CD4-positive, CD25-positive, alpha-beta regulatory T cell (primary cell): ENCODE measurements at regions not wholly inside any gene's neighbourhood (a gene's known extent, or its start where the extent isn't known, plus 50 kb on each side); places are given as distances from the start of the nearest gene placed in this dataset.
"Not testable (repeated sequence)": the region's sequence is repeated elsewhere in the genome, so short reads cannot be mapped to it uniquely, and the experiment has no call there.

Experiments
- ATAC-seq, 2 donors: fragments of 150-1000 bp; cut with Tn5 transposase; one replicate each; pipeline ENCODE4 v1.10.0; 2021; ENCODE audit warnings: low read depth in 2 of 2, moderate number of reproducible peaks in 2 of 2, moderate library complexity in 1 of 2
- DNase-seq, 3 donors: peaks; one replicate each; pipeline versions ENCODE4 v3.0.0 to v3.0.0-alpha.2; 2012 to 2022; ENCODE audit warnings: mixed read lengths in 1 of 3
- H3K27ac ChIP-seq: one replicate; pipeline ENCODE4 v1.7.0; 2013; ENCODE audit warnings: mild to moderate bottlenecking, low read length; ENCODE audit not compliant: insufficient read depth, poor library complexity, severe bottlenecking
- H3K27me3 ChIP-seq: one replicate; pipeline ENCODE4 v1.7.0; 2013; ENCODE audit warnings: low read length; ENCODE audit not compliant: control insufficient read depth, insufficient read depth
- H3K36me3 ChIP-seq: one replicate; pipeline ENCODE4 v1.7.0; 2013; ENCODE audit warnings: mild to moderate bottlenecking, low read length, moderate library complexity; ENCODE audit not compliant: control insufficient read depth, insufficient read depth
- H3K4me1 ChIP-seq: 2 replicates; pipeline ENCODE4 v1.7.0; 2013; ENCODE audit warnings: mild to moderate bottlenecking, low read length; ENCODE audit not compliant: insufficient read depth, control insufficient read depth, poor library complexity, severe bottlenecking
- H3K4me3 ChIP-seq: one replicate; pipeline ENCODE4 v1.7.0; 2013; ENCODE audit warnings: low read depth, mild to moderate bottlenecking, low read length, moderate library complexity
- H3K9me3 ChIP-seq, 2 experiments: 1 replicate in 1 of 2; 2 replicates in 1 of 2; pipeline ENCODE4 v1.7.0; 2013; ENCODE audit warnings: low read length in 2 of 2, mild to moderate bottlenecking in 1 of 2, moderate library complexity in 1 of 2; ENCODE audit not compliant: control insufficient read depth in 2 of 2
- H3K27ac Mint-ChIP-seq, 3 donors: one replicate each; pipeline ENCODE4 v1.8.0; 2020 to 2022; ENCODE audit warnings: mild to moderate bottlenecking in 3 of 3, mixed read lengths in 3 of 3, moderate library complexity in 2 of 3
- H3K27me3 Mint-ChIP-seq: one replicate; pipeline ENCODE4 v1.8.0; 2022; ENCODE audit warnings: mild to moderate bottlenecking, mixed read lengths
- H3K36me3 Mint-ChIP-seq: one replicate; pipeline ENCODE4 v1.8.0; 2020; ENCODE audit warnings: mixed read lengths
- H3K4me1 Mint-ChIP-seq, 4 donors: one replicate each; pipeline ENCODE4 v1.8.0; 2020 to 2022; ENCODE audit warnings: mixed read lengths in 4 of 4, mild to moderate bottlenecking in 1 of 4
- H3K4me3 Mint-ChIP-seq, 4 donors: one replicate each; pipeline ENCODE4 v1.8.0; 2020 to 2022; ENCODE audit warnings: mild to moderate bottlenecking in 4 of 4, mixed read lengths in 4 of 4, moderate library complexity in 3 of 4
- H3K9me3 Mint-ChIP-seq, 7 donors: one replicate each; pipeline ENCODE4 v1.8.0; 2020 to 2022; ENCODE audit warnings: mixed read lengths in 7 of 7, mild to moderate bottlenecking in 3 of 7, moderate library complexity in 2 of 7

- ATAC-seq (no peak), DNase-seq (no peak)
- Mint-ChIP-seq H3K9me3 (peaks cover 0 to 6% (median 3%) of the 10 kb centered on the region in 7 donors), H3K27me3 (peaks cover 4% of the 10 kb centered on the region), H3K36me3 (no peaks in the 10 kb centered on the region), H3K27ac (no peak overlapping the region), H3K4me1 (peaks cover 0 to 3% (median under 1%) of the 10 kb centered on the region in 4 donors), H3K4me3 (no peak overlapping the region)
- no peaks in the 10 kb centered on the region for H3K9me3 ChIP-seq
- no peaks in the 10 kb centered on the region for H3K4me1 ChIP-seq
- H3K36me3 ChIP-seq, result no peaks in the 10 kb centered on the region
- H3K27ac ChIP-seq, result no peak overlapping the region
- no peak overlapping the region for H3K4me3 ChIP-seq
- H3K27me3 ChIP-seq, result no peaks in the 10 kb centered on the region
Measured at GRCh38 chr5:89309268-89309667, 426.3 kb upstream of the MEF2C start.

GRCh38 chr5:89308606-89309040, 425.6 kb upstream of the MEF2C start:
- Histone ChIP-seq H3K4me1 (no peaks in the 10 kb centered on the region), H3K27ac (no peak overlapping the region), H3K36me3 (no peaks in the 10 kb centered on the region), H3K9me3 (no peaks in the 10 kb centered on the region), H3K4me3 (no peak overlapping the region), H3K27me3 (no peaks in the 10 kb centered on the region)
- ATAC-seq, result no peak
- Mint-ChIP-seq H3K9me3 (peaks cover 0 to 6% (median 3%) of the 10 kb centered on the region in 7 donors), H3K27ac (no peak overlapping the region), H3K36me3 (no peaks in the 10 kb centered on the region), H3K4me1 (no peaks in the 10 kb centered on the region), H3K4me3 (no peak overlapping the region), H3K27me3 (peaks cover 4% of the 10 kb centered on the region)
- no peak for DNase-seq

GRCh38 chr5:89307972-89308371, 425.0 kb upstream of the MEF2C start:
- H3K36me3 Mint-ChIP-seq, result no peaks in the 10 kb centered on the region
- H3K27me3 Mint-ChIP-seq, result peaks cover 4% of the 10 kb centered on the region
- no peak overlapping the region for H3K4me3 ChIP-seq

GRCh38 chr5:89307141-89307540, 424.2 kb upstream of the MEF2C start:
- H3K36me3 ChIP-seq, H3K27me3 Mint-ChIP-seq, DNase-seq, H3K9me3 ChIP-seq, ATAC-seq, H3K4me3 ChIP-seq, H3K27me3 ChIP-seq, H3K27ac Mint-ChIP-seq, H3K9me3 Mint-ChIP-seq, H3K4me1 ChIP-seq, H3K4me3 Mint-ChIP-seq, H3K27ac ChIP-seq, H3K36me3 Mint-ChIP-seq, H3K4me1 Mint-ChIP-seq: not testable (repeated sequence)

More at GRCh38 chr5:89307972-89308371, 425.0 kb upstream of the MEF2C start:
- Mint-ChIP-seq H3K4me3 (no peak overlapping the region), H3K27ac (no peak overlapping the region), H3K4me1 (no peaks in the 10 kb centered on the region), H3K9me3 (peaks cover 0 to 6% (median 3%) of the 10 kb centered on the region in 7 donors)
- H3K9me3 ChIP-seq, result no peaks in the 10 kb centered on the region
- H3K27me3 ChIP-seq, result no peaks in the 10 kb centered on the region
- H3K27ac ChIP-seq, result no peak overlapping the region
- ATAC-seq (no peak), DNase-seq (no peak)
- H3K4me1 ChIP-seq, result no peaks in the 10 kb centered on the region
- no peaks in the 10 kb centered on the region for H3K36me3 ChIP-seq

- H3K4me3 Mint-ChIP-seq, result no peak overlapping the region
- no peaks in the 10 kb centered on the region for H3K4me1 Mint-ChIP-seq
- ATAC-seq (no peak), DNase-seq (no peak)
- Histone ChIP-seq H3K36me3 (no peaks in the 10 kb centered on the region), H3K27me3 (no peaks in the 10 kb centered on the region), H3K27ac (no peak overlapping the region), H3K4me1 (no peaks in the 10 kb centered on the region), H3K4me3 (no peak overlapping the region), H3K9me3 (no peaks in the 10 kb centered on the region)
- H3K27ac Mint-ChIP-seq, result no peak overlapping the region
- peaks cover 3% of the 10 kb centered on the region for H3K27me3 Mint-ChIP-seq
- H3K9me3 Mint-ChIP-seq, result peaks cover 0 to 8% (median 3%) of the 10 kb centered on the region in 7 donors
- H3K36me3 Mint-ChIP-seq, result no peaks in the 10 kb centered on the region
Measured at GRCh38 chr5:89303033-89303480, 420.1 kb upstream of the MEF2C start.

GRCh38 chr5:89302102-89302891, 419.3 kb upstream of the MEF2C start:
- Histone ChIP-seq H3K4me3 (no peak overlapping the region), H3K27ac (no peak overlapping the region)
- no peaks in the 10 kb centered on the region for H3K36me3 Mint-ChIP-seq

GRCh38 chr5:89301321-89302025, 418.5 kb upstream of the MEF2C start:
- ATAC-seq, result no peak
- H3K4me3 Mint-ChIP-seq, result no peak overlapping the region
- Histone ChIP-seq H3K4me3 (no peak overlapping the region), H3K27ac (no peak overlapping the region), H3K27me3 (no peaks in the 10 kb centered on the region), H3K4me1 (no peaks in the 10 kb centered on the region), H3K36me3 (no peaks in the 10 kb centered on the region), H3K9me3 (no peaks in the 10 kb centered on the region)
- H3K9me3 Mint-ChIP-seq, result peaks cover 0 to 5% (median 2%) of the 10 kb centered on the region in 7 donors
- no peaks in the 10 kb centered on the region for H3K27me3 Mint-ChIP-seq
- DNase-seq, result no peak
- no peaks in the 10 kb centered on the region for H3K4me1 Mint-ChIP-seq
- H3K36me3 Mint-ChIP-seq, result no peaks in the 10 kb centered on the region
- no peak overlapping the region for H3K27ac Mint-ChIP-seq

More at GRCh38 chr5:89302102-89302891, 419.3 kb upstream of the MEF2C start:
- H3K4me3 Mint-ChIP-seq, result no peak overlapping the region
- no peaks in the 10 kb centered on the region for H3K9me3 ChIP-seq
- no peak for ATAC-seq
- no peaks in the 10 kb centered on the region for H3K4me1 ChIP-seq
- no peak for DNase-seq
- H3K4me1 Mint-ChIP-seq, result no peaks in the 10 kb centered on the region
- H3K36me3 ChIP-seq, result no peaks in the 10 kb centered on the region
- no peaks in the 10 kb centered on the region for H3K27me3 Mint-ChIP-seq
- H3K27me3 ChIP-seq, result no peaks in the 10 kb centered on the region
- H3K27ac Mint-ChIP-seq, result peak overlapping the region in 1 of 3 donors; percentile 49
- H3K9me3 Mint-ChIP-seq, result peaks cover 0 to 5% (median 3%) of the 10 kb centered on the region in 7 donors
